ENCODE measurements at regions not wholly inside any gene's neighbourhood (a gene's known extent, or its start where the extent isn't known, plus 50 kb on each side); places are given as distances from the start of the nearest gene placed in this dataset.

GRCh38 chr1:168970926-168971659 lies 135.4 kb upstream of the ATP1B1 start:
- DNase-seq = no peak

GRCh38 chr1:168972225-168972624 lies 134.3 kb upstream of the ATP1B1 start:
- no peak for DNase-seq

- DNase-seq = peak in 1 of 2 experiments; percentile 4
Observed at GRCh38 chr1:168972887-168973286, 133.6 kb upstream of the ATP1B1 start.

GRCh38 chr1:168974117-168974516 lies 132.4 kb upstream of the ATP1B1 start:
- DNase-seq = no peak

GRCh38 chr1:168974611-168975010 lies 131.9 kb upstream of the ATP1B1 start:
- DNase-seq = no peak

GRCh38 chr1:168976267-168976666 lies 130.2 kb upstream of the ATP1B1 start:
- no peak for DNase-seq

- no peak for DNase-seq
Observed at GRCh38 chr1:168977618-168978017, 128.9 kb upstream of the ATP1B1 start.

- DNase-seq = no peak
Observed at GRCh38 chr1:168979276-168979675, 127.2 kb upstream of the ATP1B1 start.

GRCh38 chr1:168980180-168980579 lies 126.3 kb upstream of the ATP1B1 start:
- DNase-seq = no peak

- no peak for DNase-seq
Observed at GRCh38 chr1:168980656-168981055, 125.8 kb upstream of the ATP1B1 start.

- no peak for DNase-seq
Observed at GRCh38 chr1:168982778-168983177, 123.7 kb upstream of the ATP1B1 start.

GRCh38 chr1:168987330-168987729 lies 119.2 kb upstream of the ATP1B1 start:
- no peak for DNase-seq

GRCh38 chr1:168987923-168988322 lies 118.6 kb upstream of the ATP1B1 start:
- no peak for DNase-seq

- DNase-seq = no peak
Observed at GRCh38 chr1:168989985-168990384, 116.5 kb upstream of the ATP1B1 start.

- DNase-seq = no peak
Observed at GRCh38 chr1:168991667-168992475, 114.6 kb upstream of the ATP1B1 start.

GRCh38 chr1:169001353-169001752 lies 105.1 kb upstream of the ATP1B1 start:
- no peak for DNase-seq

GRCh38 chr1:169003864-169004516 lies 102.5 kb upstream of the ATP1B1 start:
- DNase-seq = no peak

- DNase-seq = no peak
Observed at GRCh38 chr1:169005776-169006175, 100.7 kb upstream of the ATP1B1 start.

GRCh38 chr1:169009666-169010065 lies 96.8 kb upstream of the ATP1B1 start:
- no peak for DNase-seq

- DNase-seq = no peak
Observed at GRCh38 chr1:169012416-169012815, 94.1 kb upstream of the ATP1B1 start.

- DNase-seq = no peak
Observed at GRCh38 chr1:169013821-169014220, 92.7 kb upstream of the ATP1B1 start.

- DNase-seq = no peak
Observed at GRCh38 chr1:169015464-169015863, 91.0 kb upstream of the ATP1B1 start.

GRCh38 chr1:169018751-169019150 lies 87.7 kb upstream of the ATP1B1 start:
- no peak for DNase-seq

Data from SHP77 (cell line).